Nucleus accumbens (tissue), 56 donors: ENCODE measurements at regions not wholly inside any gene's neighbourhood (a gene's known extent, or its start where the extent isn't known, plus 50 kb on each side); places are given as distances from the start of the nearest gene placed in this dataset.

Experiments used
- DNase-seq, 56 donors: peaks; one replicate each; lab custom pipeline; 2025; lab: John Stamatoyannopoulos, UW

DNA sequence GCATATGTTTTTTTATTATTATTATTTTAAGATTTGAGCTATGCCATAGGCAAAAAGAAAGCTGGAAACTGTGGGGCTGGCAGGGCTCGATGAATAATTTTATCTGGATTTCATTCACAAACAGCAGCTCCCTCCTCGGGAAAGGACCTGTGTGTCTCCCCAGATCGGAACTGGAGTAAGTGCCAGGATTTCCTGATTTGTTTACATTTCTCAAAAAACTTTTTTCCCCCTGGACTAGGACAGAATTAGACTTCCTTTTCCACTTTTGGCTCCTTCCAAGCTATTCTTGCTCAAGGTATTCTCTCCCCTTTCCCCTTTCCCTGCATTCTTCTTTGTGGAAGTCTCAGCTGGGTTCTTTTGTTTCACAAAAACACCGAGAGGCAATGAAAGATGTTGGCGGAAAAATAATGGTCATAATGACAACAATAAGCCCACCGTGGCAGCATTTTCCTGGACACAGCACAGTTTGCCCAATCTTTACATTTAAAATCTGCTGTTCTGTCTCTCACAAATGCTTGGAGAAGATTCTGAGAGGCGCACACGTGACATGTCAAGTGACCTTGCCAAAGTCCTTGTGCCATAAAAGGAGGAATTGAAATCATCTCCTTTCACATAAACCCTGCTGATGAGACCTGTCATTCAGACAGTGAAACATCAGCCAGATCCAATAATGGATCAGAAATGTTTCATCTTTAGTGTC, 85.8 kb upstream of the PREP start:
- DNase-seq = no peak

DNA sequence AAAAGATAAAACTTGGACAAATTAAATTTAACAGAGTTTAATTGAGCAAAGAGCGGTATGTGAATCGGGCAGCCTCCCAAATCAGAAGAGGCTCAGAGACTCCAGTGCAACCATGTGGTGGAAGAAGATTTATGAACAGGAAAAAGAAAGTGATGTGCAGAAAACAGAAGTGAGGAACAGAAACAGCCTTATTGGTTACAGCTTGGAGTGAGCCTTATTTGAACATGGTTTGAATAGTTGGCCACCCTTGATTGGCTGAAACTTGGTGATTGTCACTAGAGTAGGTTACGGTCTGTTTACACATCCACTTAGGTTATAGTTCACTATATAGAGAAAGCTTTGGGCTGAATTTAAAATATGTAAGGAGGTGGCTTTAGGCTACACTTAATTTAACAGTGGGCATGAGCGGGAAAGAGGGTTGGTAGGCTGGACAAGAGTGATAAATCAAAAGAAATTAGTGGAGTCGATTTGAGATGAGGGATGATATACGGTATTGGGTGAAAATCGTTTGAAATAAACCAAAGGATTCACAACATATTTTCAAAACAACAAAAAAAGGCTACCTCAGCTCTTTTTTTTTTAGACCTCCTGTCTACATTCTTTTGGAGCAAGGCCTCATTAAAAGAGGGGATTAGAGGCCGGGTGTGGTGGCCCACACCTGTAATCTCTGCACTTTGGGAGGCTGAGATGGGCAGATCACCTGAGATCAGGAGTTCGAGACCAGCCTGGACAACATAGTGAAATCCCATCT, 84.3 kb upstream of the PREP start:
- DNase-seq = no peak

DNA sequence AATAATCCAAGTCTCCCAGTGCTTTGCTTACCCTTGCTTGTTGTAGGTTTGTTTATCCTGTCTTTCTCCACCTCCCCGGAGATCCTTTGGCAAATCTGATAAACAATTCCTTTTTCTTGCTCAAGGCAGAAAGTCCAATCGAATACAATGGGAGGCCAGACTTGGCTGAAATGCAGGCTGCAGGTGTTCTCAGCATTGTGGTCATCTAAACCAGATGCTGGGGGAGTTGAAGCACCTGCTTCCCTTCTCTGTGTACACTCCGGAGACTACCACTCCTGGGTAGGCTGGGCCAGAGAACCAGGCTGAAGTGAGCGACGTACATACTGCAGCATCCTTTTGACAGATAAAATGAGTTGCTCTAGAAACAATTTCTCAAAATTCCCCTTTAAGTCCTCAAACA, 82.6 kb upstream of the PREP start:
- no peak for DNase-seq

DNA sequence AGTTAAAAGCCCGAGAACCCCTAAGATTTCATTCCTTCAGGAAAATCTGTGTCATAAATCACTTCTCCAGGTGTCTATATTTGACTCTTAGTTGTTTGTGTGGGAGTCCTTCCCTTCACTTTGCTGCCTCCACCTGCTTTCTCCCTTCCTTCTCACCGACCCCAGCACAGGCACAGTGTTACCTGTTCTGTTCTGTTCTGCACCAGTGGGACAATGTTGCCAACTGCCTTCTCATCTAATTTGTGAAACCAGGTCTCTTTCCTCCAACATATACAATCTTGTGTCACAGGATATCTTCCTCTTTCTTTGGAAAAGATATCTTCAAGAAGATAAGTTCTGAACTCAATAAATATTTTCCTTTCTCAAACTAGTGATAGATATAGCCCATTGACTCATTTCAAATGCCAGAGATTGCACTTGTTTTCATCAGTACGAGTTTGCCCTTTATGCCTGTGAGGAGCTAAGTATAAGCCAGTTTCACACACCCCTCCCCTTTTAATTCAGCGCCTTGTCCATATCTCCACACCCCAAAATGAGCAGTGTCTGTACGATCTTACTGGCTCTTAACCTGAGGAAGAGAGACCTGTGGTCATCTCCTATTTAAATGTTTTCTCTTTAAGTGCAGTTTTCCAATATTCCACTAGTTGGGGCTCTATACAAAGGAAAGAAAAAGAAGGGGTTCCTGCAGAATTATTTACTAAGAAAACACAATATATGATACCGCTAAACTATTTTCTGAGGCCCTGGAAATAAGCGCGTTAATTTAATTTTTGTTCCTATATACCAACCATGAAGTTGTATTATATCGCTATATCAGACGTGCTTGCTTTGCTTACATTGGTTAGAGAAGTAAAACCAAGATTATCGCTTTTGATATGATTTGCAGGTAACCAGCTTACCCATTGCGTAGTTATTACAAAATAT, 81.6 kb upstream of the PREP start:
- DNase-seq = no peak

DNA sequence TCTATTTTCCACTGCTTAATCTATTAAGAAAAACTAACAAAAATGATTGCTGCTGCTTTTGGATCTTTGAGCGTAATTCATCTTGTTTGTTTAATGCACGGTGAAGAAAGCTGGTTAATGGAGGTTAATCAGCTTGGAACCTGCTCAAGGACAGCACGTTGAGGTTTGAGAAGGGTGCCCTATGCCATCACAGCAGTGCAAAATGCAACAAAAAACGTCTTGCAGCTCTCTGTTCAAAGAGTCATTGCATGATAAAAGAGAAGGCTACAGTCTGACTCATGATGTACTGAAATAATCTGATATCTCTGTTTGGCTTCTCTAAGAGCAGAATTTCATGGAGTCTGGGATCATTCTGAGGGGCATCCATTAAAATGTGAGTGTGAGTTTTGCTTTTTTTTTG, 80.6 kb upstream of the PREP start:
- no peak for DNase-seq

DNA sequence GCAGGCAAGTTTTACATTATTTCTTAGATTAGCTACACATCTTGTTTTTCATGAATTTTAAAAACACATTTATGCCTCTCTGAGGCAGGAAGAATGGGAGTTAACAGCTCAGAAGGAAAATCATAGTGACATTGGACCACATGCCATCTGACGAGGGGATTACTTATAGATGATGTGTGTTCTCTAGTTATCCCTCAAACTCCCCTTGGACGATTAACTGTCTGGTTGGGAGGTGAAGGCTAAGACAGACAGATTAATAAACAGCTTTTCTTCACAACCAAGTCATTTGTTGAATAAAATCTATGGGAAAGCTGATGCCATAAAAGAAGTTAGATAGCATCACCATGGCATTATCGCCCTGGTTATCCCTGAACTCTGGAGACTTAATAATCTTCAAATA, 80.0 kb upstream of the PREP start:
- DNase-seq = no peak

DNA sequence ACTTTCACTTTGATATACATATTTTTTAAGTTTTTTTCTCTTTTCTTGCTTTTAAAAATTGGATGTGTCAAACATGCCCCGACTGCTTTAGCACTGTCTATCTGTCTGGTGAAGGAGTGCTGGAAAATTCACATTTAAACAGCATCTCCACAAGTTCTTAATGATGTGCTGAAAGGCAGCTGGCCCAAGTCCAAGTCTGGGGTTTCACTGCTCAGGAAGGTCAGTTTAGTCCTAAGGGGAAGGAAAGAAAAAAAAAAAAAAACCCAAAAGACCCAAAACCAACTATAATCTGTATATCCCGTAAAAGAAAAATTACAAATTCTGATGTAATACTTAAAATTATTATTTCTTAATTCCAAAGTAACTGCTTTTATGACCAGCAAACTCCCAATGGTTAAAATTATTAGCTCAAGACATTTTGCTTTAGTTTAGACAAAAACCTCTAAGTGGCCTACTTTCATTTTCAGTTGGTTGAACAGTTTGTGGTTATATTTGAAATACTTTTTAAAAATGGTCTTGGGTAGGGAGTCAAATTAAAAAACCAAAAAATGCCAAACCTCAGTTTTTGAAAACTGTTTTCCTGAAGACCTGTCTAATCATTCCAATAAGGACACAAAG, 79.5 kb upstream of the PREP start:
- DNase-seq = peak in 5 of 56 donors; percentile 1 to 42 (median 9)

DNA sequence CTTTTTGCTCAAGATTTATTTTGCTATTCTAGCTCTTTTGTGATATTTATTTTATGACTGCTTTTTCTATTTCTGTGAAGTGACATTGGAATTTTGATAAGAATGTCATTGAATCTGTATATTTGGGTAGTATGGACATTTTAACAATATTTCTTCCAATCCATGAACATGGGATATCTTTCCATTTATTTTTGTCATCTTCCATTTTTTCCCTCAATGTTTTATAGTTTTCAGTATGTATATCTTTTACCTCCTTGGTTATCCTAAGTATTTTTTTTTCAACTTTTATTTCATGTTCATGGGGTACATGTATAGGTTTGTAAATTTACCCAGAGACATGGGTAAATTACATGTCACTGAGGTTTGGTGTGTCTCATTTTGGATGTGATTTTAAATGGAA, 74.1 kb upstream of the PREP start:
- no peak for DNase-seq

DNA sequence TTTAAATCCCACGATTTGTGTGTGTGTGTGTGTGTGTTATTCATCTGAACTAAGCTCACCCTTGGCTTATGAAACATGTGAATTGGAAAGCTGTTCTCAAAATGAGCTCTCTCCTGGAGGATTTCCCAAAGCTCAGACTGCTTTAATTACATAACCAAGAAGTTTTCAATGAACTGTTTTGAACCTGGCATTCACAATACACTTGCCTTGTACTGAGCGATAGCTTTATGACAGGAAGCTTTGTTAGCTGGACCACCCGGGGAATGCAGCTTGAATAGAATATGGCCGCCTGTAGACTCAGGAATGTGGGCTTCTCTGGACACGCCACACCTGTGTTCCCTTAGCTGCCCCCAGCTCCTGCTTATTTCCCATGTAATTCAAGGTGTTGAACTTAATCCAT, 71.4 kb upstream of the PREP start:
- DNase-seq = no peak

DNA sequence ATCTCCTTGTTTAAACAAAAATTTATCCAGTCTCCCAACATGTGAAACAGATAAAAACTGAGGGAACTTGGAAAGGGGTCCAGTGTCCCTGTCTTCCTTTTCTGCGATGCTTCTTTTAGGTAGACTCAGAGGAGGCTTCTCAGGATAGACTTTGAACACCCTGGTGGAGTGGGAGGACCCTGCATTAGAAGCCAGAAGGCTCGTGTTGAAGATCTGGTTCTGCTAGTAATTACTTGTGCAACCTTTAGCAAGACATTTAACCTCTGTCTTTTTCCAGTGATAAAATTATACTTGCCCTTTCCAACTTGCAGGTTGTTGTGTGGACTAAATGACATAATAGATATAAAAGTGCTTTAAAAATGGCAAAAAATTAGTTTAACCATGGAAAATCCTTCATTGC, 67.1 kb upstream of the PREP start:
- DNase-seq = no peak

DNA sequence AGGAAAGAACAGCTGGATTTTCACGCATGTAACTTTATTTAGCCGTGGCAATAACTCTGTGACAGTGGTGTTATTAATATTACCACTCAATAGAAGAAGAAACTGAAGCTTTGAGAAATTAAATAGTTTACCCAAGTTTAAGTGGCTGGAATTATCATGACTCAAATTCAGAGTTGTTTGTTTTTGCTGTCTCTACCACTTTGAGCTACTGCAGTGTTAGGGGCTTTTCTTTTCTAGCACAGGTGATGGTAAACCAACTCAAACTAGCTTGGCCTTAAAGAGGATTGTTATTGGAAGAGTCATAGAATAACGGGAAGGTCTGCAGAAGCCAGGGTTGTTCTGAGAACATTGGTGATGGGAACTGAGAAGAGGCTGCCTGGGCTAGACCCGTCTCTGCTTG, 66.0 kb upstream of the PREP start:
- DNase-seq = no peak

DNA sequence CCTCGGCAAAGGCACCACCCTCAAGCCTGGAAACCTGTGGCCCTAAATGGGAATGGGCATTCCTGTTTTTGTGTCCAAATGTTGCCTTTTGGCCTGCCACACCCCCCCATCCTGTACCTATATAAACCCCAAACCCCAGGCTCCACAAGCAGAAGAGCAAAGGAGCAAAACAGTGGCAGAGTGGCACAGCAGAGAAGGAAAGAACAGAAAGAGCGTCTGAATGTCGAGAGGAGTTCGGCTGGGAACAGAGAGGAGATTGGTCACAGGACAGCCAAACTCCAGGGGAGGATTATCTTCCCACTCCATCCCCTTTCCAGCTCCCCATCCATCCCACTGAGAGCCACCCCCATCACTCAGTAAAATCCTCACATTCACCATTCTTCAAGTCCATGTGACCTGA, 58.0 kb upstream of the PREP start:
- DNase-seq = no peak

DNA sequence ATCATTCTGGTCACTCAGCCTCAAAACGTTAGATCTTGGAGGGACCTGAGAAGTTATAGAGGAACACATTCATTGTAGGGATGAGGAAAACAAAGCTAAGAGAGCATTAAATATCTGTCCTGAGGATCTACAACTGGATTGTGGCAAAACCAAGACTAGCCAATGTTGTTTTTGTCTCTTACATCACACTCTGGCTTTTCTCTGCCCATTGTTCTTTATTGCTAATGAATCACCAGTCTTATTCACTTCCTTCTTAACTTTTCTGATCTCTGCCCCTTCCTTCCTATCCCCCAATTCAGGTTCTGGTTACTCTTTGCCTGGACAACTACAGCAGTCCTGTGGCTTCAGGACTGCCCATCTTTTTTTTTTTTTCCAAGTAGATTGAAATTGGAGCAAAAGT, 57.0 kb upstream of the PREP start:
- DNase-seq = no peak

DNA sequence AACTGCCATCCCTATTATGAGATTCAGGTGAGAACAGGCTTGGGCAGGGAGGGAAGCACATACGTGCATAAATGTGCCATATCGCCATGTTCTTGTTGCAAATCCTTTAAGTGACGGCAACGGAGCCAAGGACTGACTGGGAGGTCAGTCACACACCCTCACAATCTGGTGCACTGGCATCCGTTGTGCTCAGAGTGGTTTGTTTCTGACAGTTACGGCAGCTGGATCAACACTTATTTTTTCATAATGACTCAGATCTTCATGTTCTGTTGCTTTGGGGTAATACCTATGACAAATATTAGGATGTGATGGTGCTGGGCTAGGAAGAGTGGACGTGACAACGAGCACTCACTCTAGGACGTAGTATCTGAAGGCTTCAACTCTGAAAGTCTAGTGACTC, 56.2 kb upstream of the PREP start:
- no peak for DNase-seq

DNA sequence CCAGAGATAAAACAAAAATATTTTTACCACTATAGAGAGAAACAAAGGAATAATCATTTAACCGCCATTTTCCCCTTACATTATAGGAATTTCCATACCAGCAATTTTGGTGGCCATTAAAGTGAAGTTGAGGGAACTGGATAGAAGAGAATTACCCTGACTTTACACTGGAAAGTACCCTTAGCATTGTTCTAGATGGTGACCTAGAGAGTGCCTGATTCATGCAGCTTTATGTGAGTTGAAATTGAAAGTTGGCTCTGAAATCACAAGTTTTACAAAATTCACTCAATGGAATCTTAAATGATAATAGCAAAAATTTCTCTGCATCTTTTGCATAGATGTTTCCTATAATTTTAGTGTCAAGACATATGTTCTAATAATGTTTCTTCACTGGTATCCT, 55.7 kb upstream of the PREP start:
- no peak for DNase-seq

DNA sequence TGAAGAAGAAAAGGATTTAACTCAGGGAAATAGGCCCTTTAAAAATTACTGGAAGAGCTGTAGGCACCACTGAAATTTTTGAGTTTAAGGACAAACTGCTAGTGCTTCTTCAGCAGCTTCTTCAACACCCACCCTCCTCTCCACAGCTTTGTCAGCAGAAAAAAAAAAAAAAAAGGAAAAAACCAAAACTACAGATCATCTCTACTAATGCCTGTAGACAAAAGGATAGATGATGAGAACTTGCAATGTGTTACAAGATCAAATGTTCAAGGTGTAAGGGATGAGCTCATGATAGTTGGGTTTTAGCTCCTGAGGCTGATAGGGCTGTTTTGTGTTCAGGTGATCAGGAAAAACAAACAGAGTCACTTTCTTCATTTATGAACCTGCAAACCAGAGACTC, 55.2 kb upstream of the PREP start:
- no peak for DNase-seq

DNA sequence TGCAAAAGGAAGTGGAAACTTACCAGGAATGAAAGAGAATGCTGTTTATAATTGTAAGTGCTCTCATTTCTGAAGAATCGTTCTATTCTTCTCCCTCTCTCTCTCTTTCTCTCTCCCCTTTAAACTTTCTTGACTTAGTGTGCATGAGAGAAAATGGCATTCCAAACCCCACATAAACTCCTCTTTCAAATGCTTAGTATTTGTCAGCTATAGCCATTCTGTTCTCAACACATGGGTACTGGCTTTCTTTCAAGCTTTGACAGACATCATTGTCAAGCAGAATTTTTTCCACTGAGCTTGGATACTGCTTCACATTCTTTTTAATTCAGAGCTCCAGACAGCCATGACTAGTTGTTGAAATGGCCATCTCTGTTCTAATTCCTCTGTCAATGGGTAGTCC, 51.1 kb upstream of the PREP start:
- peak in 1 of 56 donors; percentile 3 for DNase-seq

DNA sequence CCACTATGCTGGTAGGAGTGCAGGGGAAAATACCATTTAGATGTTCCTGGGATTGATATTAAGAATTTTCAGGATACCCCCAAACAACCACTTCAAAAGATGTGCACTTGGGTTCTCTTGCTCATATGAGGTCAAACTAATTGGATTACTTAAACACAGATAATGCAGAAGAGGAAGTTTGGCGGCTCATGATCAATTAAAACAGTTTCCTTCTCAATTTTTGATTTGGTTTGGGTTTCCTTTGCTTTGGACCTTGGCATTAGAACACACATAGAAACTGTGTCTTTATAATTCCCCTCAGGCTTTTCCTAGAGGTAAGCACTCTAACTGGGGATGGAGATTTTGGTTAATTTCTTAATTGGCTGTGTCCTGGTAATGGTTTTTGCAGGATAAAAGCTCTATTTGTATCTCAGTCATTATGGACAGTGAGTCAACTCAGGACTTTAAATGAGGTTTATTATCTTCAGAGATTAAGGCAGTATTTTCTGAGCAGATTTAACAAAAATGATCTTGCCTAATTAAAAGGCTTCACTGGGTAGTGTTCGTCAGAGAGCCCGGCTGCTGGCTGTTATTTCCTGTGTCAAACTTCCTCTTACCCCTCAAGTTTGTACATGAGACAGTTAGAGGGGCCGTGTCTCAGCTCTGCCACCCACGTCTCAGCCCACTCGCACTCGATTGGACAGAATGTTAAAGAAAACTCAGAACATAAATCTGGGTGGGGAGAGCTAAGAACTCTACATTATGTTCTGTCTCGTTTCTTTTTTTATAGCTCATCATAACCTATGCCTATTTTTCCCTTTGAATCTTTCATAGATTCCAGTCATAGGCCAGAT, 50.3 kb upstream of the PREP start:
- peak in 3 of 56 donors; percentile 3 to 17 (median 3) for DNase-seq
